Small intestine (tissue), 7 donors: ENCODE measurements at regions not wholly inside any gene's neighbourhood (a gene's known extent, or its start where the extent isn't known, plus 50 kb on each side); places are given as distances from the start of the nearest gene placed in this dataset.

Source experiments
- DNase-seq, 2 donors: peaks; one replicate each; pipeline versions ENCODE4 v3.0.0 to v3.0.0-alpha.2; 2013
- FAIRE-seq: peaks from 2 replicates; lab custom pipeline; 2012; peaks lifted over from hg19 to GRCh38; lab: Jason Lieb, UNC
- H3K27ac ChIP-seq, 3 donors: one replicate each; pipeline ENCODE4 v1.5.1; 2013; ENCODE audit warnings: low read length in 2 of 3, mild to moderate bottlenecking in 2 of 3, control low read depth in 1 of 3, inconsistent platforms in 1 of 3, low read depth in 1 of 3, moderate library complexity in 1 of 3
- H3K27me3 ChIP-seq, 3 donors: one replicate each; pipeline ENCODE4 v1.6.1; 2013; ENCODE audit warnings: low read length in 3 of 3, inconsistent platforms in 1 of 3; ENCODE audit not compliant: control insufficient read depth in 3 of 3, insufficient read depth in 3 of 3
- H3K36me3 ChIP-seq, 3 donors: one replicate each; pipeline ENCODE4 v1.6.1; 2013; ENCODE audit warnings: low read length in 3 of 3, inconsistent platforms in 1 of 3, low read depth in 1 of 3, mild to moderate bottlenecking in 1 of 3, moderate library complexity in 1 of 3; ENCODE audit not compliant: control insufficient read depth in 3 of 3, insufficient read depth in 2 of 3
- H3K4me1 ChIP-seq, 3 donors: one replicate each; pipeline ENCODE4 v1.6.1; 2013; ENCODE audit warnings: low read length in 2 of 3, inconsistent platforms in 1 of 3, low read depth in 1 of 3, mild to moderate bottlenecking in 1 of 3, moderate library complexity in 1 of 3; ENCODE audit not compliant: control insufficient read depth in 3 of 3, insufficient read depth in 2 of 3
- H3K4me3 ChIP-seq, 3 donors: one replicate each; pipeline ENCODE4 v1.5.1; 2013; ENCODE audit warnings: low read length in 3 of 3, control low read depth in 1 of 3, inconsistent platforms in 1 of 3, low read depth in 1 of 3, mild to moderate bottlenecking in 1 of 3, moderate library complexity in 1 of 3
- H3K9me3 ChIP-seq, 2 donors: one replicate each; pipeline ENCODE4 v1.6.1; 2013; ENCODE audit warnings: low read depth in 1 of 2, low read length in 1 of 2; ENCODE audit not compliant: control insufficient read depth in 2 of 2, insufficient read depth in 1 of 2
- WGBS, 3 donors: extraction: QIAGEN DNeasy Blood & Tissue Kit; methylation state at CpG; one replicate each; pipeline ENCODE4 v1.1.7; 2013; 5-methylcytosine and 5-hydroxymethylcytosine counted together
- donor health status: healthy with polysubstance abuse.
- donor health status: control.
- donor health status: control.
- donor health status: Bipolar disorder and iron deficiency.
- donor health status: healthy.

GRCh38 chr3:182524711-182525401 lies 268.4 kb upstream of the ATP11B start:
- DNase-seq (peak in 1 of 2 donors; percentile 57), FAIRE-seq (no peak)
- H3K27me3 ChIP-seq, result no peaks in the 10 kb centered on the region
- no peaks in the 10 kb centered on the region for H3K36me3 ChIP-seq
- no peak overlapping the region for H3K27ac ChIP-seq
- H3K4me3 ChIP-seq, result no peak overlapping the region
- H3K9me3 ChIP-seq, result no peaks in the 10 kb centered on the region
- no peaks in the 10 kb centered on the region for H3K4me1 ChIP-seq
- 36 to 54% (median 48%) methylated on average over 5 of the region's 5 CpGs for WGBS, 3 donors

GRCh38 chr3:182525766-182526374 lies 267.4 kb upstream of the ATP11B start:
- Histone ChIP-seq H3K27me3 (no peaks in the 10 kb centered on the region), H3K9me3 (no peaks in the 10 kb centered on the region), H3K36me3 (no peaks in the 10 kb centered on the region), H3K27ac (no peak overlapping the region), H3K4me1 (no peaks in the 10 kb centered on the region), H3K4me3 (no peak overlapping the region)
- no peak for DNase-seq
- WGBS, 3 donors, result 65 to 75% (median 67%) methylated on average over 4 of the region's 4 CpGs
- FAIRE-seq, result no peak

DNA sequence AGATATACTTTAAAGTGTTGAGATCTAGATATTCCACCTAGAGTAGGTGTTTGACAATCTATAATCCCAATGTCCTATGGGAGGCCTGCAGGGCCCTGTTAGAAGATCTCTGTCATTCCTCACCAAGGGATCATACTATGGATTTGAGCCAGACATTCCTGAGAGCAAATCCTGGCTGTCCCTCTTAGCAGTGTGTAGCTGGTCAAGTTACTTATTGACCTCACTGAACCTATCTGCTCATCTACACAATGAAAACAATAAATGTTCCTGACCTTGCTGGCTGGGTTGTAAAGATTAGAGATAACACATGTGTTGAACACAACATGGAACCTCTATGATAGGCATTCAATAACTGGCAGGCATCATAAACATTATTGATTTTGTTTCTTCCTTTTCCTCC lies 265.6 kb upstream of the ATP11B start:
- Histone ChIP-seq H3K4me1 (no peaks in the 10 kb centered on the region), H3K27me3 (no peaks in the 10 kb centered on the region), H3K9me3 (no peaks in the 10 kb centered on the region), H3K36me3 (no peaks in the 10 kb centered on the region), H3K27ac (no peak overlapping the region), H3K4me3 (no peak overlapping the region)
- DNase-seq (peak; percentile 9 to 36), FAIRE-seq (no peak)

DNA sequence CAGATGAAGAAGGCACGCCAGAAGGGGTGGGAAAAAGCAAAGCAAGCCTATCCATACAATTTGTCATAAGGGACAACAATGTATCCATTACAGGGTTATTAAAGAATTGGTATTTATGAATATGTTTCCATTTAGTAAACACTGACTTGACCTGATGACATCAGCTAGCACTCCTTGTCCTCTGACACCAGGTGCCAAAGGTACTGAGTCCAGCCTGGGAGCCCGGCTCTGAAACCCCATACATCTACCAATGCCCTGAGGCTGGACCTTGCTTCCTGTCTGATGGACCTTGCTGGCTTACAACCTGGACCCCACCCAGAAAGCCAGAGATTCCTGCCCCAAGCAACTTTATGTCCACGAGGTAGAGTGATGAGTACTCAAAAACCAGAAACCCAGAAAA lies 263.0 kb upstream of the ATP11B start:
- H3K9me3 ChIP-seq, result no peaks in the 10 kb centered on the region
- no peak for DNase-seq
- H3K4me3 ChIP-seq, result no peak overlapping the region
- 48 to 73% (median 57%) methylated on average over 3 of the region's 3 CpGs for WGBS, 3 donors
- no peaks in the 10 kb centered on the region for H3K36me3 ChIP-seq
- no peak for FAIRE-seq
- H3K27ac ChIP-seq, result no peak overlapping the region
- no peaks in the 10 kb centered on the region for H3K27me3 ChIP-seq
- H3K4me1 ChIP-seq, result no peaks in the 10 kb centered on the region

GRCh38 chr3:182533394-182533793 lies 259.9 kb upstream of the ATP11B start:
- Histone ChIP-seq H3K4me3 (no peak overlapping the region), H3K27ac (no peak overlapping the region), H3K36me3 (no peaks in the 10 kb centered on the region), H3K4me1 (no peaks in the 10 kb centered on the region), H3K9me3 (no peaks in the 10 kb centered on the region), H3K27me3 (peaks cover 0 to 4% (median 0%) of the 10 kb centered on the region in 3 donors)
- FAIRE-seq (no peak), DNase-seq (peak in 1 of 2 donors; percentile 1)
- 47 to 51% (median 50%) methylated on average over 2 of the region's 2 CpGs for WGBS, 3 donors

GRCh38 chr3:182544542-182544941 lies 248.8 kb upstream of the ATP11B start:
- Histone ChIP-seq H3K4me3 (no peak overlapping the region), H3K27ac (no peak overlapping the region), H3K27me3 (peaks cover 0 to 4% (median 0%) of the 10 kb centered on the region in 3 donors), H3K9me3 (no peaks in the 10 kb centered on the region), H3K36me3 (no peaks in the 10 kb centered on the region), H3K4me1 (no peaks in the 10 kb centered on the region)
- WGBS, 3 donors, result 70 to 73% (median 72%) methylated on average over 5 of the region's 5 CpGs
- DNase-seq (no peak), FAIRE-seq (no peak)

- no peaks in the 10 kb centered on the region for H3K4me1 ChIP-seq
- H3K9me3 ChIP-seq, result peaks cover 0 to 11% of the 10 kb centered on the region in 2 donors
- H3K4me3 ChIP-seq, result no peak overlapping the region
- no peak for FAIRE-seq
- no peak for DNase-seq
- no peaks in the 10 kb centered on the region for H3K27me3 ChIP-seq
- no peaks in the 10 kb centered on the region for H3K36me3 ChIP-seq
- 75 to 79% (median 75%) methylated on average over 1 to 2 of the region's 2 CpGs for WGBS, 3 donors
- H3K27ac ChIP-seq, result no peak overlapping the region
Measured at GRCh38 chr3:182562274-182562673, 231.0 kb upstream of the ATP11B start.

DNA sequence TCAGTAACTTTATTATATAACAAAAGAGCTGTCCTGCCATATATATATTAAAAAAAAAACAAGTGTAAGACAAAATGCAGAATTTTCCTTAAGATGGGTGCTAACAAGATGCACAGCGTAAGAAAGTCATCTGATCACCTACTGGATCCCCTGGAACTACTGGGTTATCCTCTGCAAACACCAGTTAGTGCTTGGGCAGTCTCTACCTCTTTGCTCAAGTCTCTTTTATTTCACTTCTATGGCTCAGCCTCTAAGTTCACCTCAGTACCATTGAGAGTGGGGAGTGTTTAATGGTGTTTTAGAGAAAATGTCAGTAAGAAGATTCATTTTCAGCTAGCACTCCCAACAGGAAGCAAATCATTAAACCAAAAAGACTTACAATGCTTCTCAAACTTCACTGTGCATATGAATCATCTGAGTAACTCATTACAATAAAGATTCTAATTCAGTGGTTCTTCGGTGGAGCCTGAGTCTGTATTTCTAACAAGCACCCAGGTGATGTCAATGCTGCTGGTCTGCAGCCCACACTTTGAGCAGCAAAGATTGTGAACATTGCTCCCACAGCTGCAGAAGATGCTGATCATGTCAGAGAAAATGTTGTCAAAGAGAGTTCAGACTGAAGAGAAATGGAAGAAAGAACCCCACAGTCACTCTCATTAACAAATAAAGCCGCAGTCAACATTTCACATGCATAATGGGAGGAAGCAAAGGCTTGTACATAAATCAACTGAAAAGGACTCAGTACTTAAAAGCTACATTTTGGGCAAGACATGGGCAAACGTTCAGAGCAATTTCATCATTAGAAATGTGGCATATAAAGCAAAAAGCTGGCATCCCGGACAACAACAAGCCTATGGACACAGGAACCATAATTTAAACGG lies 227.1 kb upstream of the ATP11B start:
- Histone ChIP-seq H3K27ac (no peak overlapping the region), H3K9me3 (no peaks in the 10 kb centered on the region), H3K4me1 (no peaks in the 10 kb centered on the region), H3K36me3 (no peaks in the 10 kb centered on the region), H3K27me3 (no peaks in the 10 kb centered on the region), H3K4me3 (no peak overlapping the region)
- no peak for FAIRE-seq
- DNase-seq, result no peak
- 66 to 68% (median 67%) methylated on average over 6 of the region's 6 CpGs for WGBS, 3 donors
